ENCODE measurements at regions not wholly inside any gene's neighbourhood (a gene's known extent, or its start where the extent isn't known, plus 50 kb on each side); places are given as distances from the start of the nearest gene placed in this dataset.

DNA sequence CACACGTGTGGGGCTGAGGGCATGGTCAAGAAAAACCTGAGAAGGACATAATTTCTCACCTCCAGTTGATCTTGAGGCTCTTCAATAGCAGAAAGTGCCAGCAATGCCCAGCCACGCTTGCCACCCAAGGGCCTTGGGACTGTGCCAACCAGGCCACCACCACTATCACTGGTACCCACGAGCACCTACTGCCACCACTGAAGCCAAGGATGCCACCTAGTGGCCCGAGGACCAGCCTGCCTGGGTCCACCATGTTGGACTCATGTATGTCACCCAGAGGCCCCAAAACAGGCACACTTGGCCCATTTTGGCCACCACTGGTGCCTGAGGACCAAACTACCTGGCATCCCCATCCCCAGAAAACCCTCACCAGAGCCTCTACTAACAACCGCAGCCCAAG is 191.8 kb downstream of the ADAM29 start:
- TF ChIP-seq, protein P1, sequence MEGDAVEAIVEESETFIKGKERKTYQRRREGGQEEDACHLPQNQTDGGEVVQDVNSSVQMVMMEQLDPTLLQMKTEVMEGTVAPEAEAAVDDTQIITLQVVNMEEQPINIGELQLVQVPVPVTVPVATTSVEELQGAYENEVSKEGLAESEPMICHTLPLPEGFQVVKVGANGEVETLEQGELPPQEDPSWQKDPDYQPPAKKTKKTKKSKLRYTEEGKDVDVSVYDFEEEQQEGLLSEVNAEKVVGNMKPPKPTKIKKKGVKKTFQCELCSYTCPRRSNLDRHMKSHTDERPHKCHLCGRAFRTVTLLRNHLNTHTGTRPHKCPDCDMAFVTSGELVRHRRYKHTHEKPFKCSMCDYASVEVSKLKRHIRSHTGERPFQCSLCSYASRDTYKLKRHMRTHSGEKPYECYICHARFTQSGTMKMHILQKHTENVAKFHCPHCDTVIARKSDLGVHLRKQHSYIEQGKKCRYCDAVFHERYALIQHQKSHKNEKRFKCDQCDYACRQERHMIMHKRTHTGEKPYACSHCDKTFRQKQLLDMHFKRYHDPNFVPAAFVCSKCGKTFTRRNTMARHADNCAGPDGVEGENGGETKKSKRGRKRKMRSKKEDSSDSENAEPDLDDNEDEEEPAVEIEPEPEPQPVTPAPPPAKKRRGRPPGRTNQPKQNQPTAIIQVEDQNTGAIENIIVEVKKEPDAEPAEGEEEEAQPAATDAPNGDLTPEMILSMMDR (IDR thresholded peaks at IDR 0.05) = peak; percentile 23; the same call in 1 of the 2 replicates
- TF ChIP-seq ZFX (IDR thresholded peaks at IDR 0.05; ENCODE audit: borderline replicate concordance) = no peak

Measured in 22Rv1 (cell line).